ENCODE measurements at regions not wholly inside any gene's neighbourhood (a gene's known extent, or its start where the extent isn't known, plus 50 kb on each side); places are given as distances from the start of the nearest gene placed in this dataset.
A peak's percentile ranks its signal among the peaks of the same experiment; 100 is the strongest.

DNA sequence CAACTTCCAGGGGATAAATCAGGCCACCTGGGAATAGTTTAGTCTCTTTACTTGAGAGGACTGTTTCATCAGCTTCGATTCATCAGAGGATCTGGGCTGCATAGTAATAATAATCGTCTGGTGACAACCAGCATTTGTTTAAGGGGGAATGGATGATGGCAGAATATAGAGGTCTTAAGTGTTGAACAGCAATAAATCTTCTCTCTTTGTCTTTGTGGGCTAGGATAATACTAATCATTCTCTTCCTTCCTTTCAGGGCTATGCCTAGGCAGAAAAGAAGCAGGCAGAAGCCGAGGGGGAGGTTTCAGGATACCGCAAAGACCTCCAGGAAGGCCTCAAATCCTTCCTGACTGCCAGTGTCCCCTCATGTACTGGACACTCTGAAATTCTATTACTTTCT, 150.4 kb upstream of the GAREM1 start:
- no peak for DNase-seq

DNA sequence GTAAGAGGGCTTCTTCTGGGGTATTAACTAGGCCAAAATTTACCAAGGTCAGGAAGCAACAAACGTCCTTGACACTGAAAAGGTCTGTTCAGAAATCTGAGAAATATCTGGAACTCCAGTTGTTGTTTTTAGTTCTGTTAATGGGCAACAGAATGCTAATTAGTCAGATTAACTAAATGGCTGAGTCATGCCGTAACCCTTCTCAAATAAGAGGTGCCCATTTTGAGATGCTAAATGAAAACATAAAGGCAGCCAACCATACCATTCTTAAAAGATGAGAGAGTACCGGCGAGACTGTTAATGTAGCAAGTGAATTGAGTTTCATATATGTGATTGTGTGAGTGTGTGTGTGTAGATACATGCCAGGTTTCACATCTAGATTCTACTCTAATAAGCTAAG, 147.9 kb upstream of the GAREM1 start:
- DNase-seq, result no peak

GRCh38 chr18:32613821-32614220, 143.1 kb upstream of the GAREM1 start:
- DNase-seq, result no peak

- DNase-seq, result no peak
These were observed 142.0 kb upstream of the GAREM1 start for GRCh38 chr18:32612651-32613050.

- DNase-seq, result no peak
These were observed 139.5 kb upstream of the GAREM1 start for GRCh38 chr18:32610176-32610575.

GRCh38 chr18:32607816-32608215, 137.1 kb upstream of the GAREM1 start:
- DNase-seq, result no peak

- no peak for DNase-seq
These were observed 127.5 kb upstream of the GAREM1 start for GRCh38 chr18:32598144-32598543.

- no peak for DNase-seq
These were observed 125.8 kb upstream of the GAREM1 start for GRCh38 chr18:32596501-32596900.

- DNase-seq, result no peak
These were observed 125.2 kb upstream of the GAREM1 start for GRCh38 chr18:32595832-32596231.

GRCh38 chr18:32588191-32588590, 117.5 kb upstream of the GAREM1 start:
- DNase-seq, result no peak

DNA sequence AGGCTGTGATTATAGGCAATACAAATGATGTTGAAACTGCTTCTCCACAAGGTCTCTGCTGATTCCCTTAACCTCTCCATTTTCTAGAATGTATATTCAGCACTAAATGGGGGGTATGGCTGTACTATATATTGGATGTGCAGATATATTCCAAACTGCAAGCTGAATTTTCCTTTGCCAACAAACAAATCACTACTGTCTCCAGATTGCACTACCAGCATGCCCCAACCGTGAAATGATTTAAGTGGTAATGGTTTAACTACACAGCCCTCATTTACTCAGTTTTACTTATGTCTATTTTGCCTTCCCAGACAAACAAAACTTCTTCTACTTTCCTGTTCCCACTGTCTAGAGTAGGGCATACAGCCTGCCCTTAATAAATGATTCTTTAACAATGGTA, 112.7 kb upstream of the GAREM1 start:
- no peak for DNase-seq

GRCh38 chr18:32582455-32582854, 111.8 kb upstream of the GAREM1 start:
- DNase-seq, result no peak

GRCh38 chr18:32577561-32577960, 106.9 kb upstream of the GAREM1 start:
- no peak for DNase-seq

DNA sequence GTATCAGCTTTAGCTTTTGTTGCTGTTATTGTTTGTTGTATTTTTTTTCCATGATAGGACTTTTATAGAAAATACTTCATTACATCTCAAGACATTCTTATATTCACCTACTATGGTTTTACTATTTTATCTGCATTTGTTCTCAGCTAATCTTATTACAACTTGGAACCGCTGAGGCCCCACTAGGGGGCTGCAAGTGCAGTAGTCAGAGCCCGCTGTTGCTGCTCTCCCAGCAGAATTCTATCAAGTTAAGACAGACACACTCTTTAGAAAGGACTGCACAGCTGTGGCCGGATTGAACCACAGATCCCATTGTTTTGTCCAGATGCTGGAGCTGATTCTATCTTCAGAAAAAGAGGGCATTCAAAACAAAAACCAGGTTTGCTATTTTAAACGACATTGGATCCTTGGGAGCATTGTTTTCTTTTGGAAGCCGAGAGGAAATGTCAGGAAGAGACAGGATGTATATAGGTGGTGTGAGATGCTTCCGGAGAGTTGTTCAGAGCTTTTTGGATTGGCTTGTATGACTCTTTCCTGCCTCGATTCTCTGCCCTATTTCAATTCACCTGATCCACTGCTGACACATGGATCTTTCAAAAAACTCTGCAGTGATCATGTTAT, 105.7 kb upstream of the GAREM1 start:
- peak in 33 of 56 donors; percentile 0 to 66 (median 17) for DNase-seq

- DNase-seq, result no peak
These were observed 96.3 kb upstream of the GAREM1 start for GRCh38 chr18:32566960-32567359.

GRCh38 chr18:32553640-32554365, 83.1 kb upstream of the GAREM1 start:
- DNase-seq, result no peak

GRCh38 chr18:32553174-32553573, 82.5 kb upstream of the GAREM1 start:
- no peak for DNase-seq

DNA sequence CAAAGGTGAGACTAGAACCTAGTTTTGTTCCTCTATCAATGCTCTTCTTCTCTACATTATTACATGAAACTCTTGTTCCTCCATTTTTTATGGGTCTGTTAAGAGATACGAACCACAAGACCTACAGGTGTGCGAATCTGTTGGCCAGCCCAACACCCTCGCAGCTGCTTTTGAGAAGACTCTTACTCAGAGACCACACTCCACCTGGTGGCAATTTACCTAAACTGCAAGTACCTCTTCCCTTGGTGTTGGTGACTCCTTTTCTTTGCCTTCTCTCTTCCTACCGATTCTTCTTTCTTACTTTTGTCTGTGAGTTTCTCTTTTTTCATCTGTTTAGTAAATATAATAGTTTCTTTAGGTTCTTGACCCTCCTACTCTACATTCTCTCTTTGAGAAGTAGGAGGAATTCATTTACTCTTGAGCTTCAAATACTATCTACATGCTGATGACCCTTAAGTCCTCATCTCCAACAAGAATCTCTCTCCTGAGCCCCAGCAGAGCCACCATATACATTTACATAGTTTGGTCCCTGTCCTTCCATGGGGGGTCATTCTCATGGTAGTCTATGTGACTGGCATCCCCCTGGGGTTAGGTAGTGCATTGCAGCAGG, 81.8 kb upstream of the GAREM1 start:
- peak in 23 of 56 donors; percentile 1 to 63 (median 9) for DNase-seq

DNA sequence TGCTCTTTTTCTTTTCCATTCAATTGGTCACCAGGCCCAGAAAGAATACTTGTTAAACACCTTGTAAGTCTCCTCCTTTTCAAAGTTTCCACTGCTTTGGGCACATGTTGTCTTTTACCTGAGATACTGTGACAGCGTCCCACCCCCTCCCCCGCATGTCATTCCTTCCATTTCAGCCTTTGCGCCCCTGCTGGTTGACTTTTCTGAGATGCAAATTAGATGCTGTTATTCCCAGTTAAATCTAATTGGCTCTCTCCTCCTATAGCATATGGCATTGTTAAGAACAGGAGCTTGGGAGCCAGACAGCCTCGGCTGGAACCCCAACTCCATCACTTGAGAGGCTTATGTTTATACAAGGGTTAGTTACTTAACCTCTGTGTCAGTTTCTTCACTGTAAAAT, 80.3 kb upstream of the GAREM1 start:
- DNase-seq, result no peak

GRCh38 chr18:32549248-32550110, 78.8 kb upstream of the GAREM1 start:
- DNase-seq, result peak in 28 of 56 donors; percentile 1 to 59 (median 12)

- no peak for DNase-seq
These were observed 78.0 kb upstream of the GAREM1 start for GRCh38 chr18:32548688-32549087.

- DNase-seq, result no peak
These were observed 74.9 kb upstream of the GAREM1 start for GRCh38 chr18:32545631-32546030.
